Astrocyte (in vitro differentiated cells and primary cell): ENCODE measurements at regions not wholly inside any gene's neighbourhood (a gene's known extent, or its start where the extent isn't known, plus 50 kb on each side); places are given as distances from the start of the nearest gene placed in this dataset.
A peak's percentile ranks its signal among the peaks of the same experiment; 100 is the strongest.

Experiments used
- DNase-seq: peaks from one replicate; pipeline ENCODE4 v3.0.0-alpha.2; 2010; ENCODE audit warnings: low read depth
- FAIRE-seq: peaks from 2 replicates; lab custom pipeline; 2011; peaks lifted over from hg19 to GRCh38; lab: Jason Lieb, UNC
- H2AFZ ChIP-seq: 2 replicates; pipeline ENCODE4 v1.6.0; 2012; ENCODE audit warnings: low read depth, low read length, inconsistent platforms
- H3K27ac ChIP-seq: 2 replicates; pipeline ENCODE4 v1.5.1; 2011; ENCODE audit warnings: low read depth, low read length, inconsistent platforms
- H3K27me3 ChIP-seq: 2 replicates; pipeline ENCODE4 v1.6.0; 2011; ENCODE audit warnings: low read length, inconsistent platforms; ENCODE audit not compliant: insufficient read depth
- H3K36me3 ChIP-seq: 2 replicates; pipeline ENCODE4 v1.5.1; 2011; ENCODE audit warnings: low read length, inconsistent platforms; ENCODE audit not compliant: insufficient read depth
- H3K4me1 ChIP-seq: 2 replicates; pipeline ENCODE4 v1.5.1; 2011; ENCODE audit warnings: low read length, inconsistent platforms; ENCODE audit not compliant: insufficient read depth
- H3K4me2 ChIP-seq: 2 replicates; pipeline ENCODE4 v1.6.0; 2012; ENCODE audit warnings: low read length, inconsistent platforms
- H3K4me3 ChIP-seq: 2 replicates; pipeline ENCODE4 v1.5.1; 2011; ENCODE audit warnings: low read depth, mild to moderate bottlenecking, low read length, inconsistent platforms; ENCODE audit not compliant: insufficient read depth
- H3K79me2 ChIP-seq: 2 replicates; pipeline ENCODE4 v1.6.0; 2012; ENCODE audit warnings: mild to moderate bottlenecking, low read length, inconsistent platforms; ENCODE audit not compliant: insufficient read depth
- H3K9ac ChIP-seq: 2 replicates; pipeline ENCODE4 v1.6.0; 2012; ENCODE audit warnings: mild to moderate bottlenecking, low read length, inconsistent platforms
- H3K9me3 ChIP-seq: 2 replicates; pipeline ENCODE4 v1.5.1; 2012; ENCODE audit warnings: low read depth, mild to moderate bottlenecking, low read length, inconsistent platforms; ENCODE audit not compliant: insufficient read depth
- H4K20me1 ChIP-seq: 2 replicates; pipeline ENCODE4 v1.6.0; 2012; ENCODE audit warnings: low read length, inconsistent platforms; ENCODE audit not compliant: insufficient read depth
- H3K27ac Mint-ChIP-seq: one replicate; pipeline ENCODE4 v1.8.0; 2021; ENCODE audit warnings: mild to moderate bottlenecking, mixed read lengths; ENCODE audit not compliant: unreplicated experiment
- H3K27me3 Mint-ChIP-seq: one replicate; pipeline ENCODE4 v1.8.0; 2021; ENCODE audit warnings: low read depth, mixed read lengths; ENCODE audit not compliant: unreplicated experiment
- H3K36me3 Mint-ChIP-seq: one replicate; pipeline ENCODE4 v1.8.0; 2021; ENCODE audit warnings: low read depth, mixed read lengths; ENCODE audit not compliant: unreplicated experiment
- H3K4me1 Mint-ChIP-seq: one replicate; pipeline ENCODE4 v1.8.0; 2021; ENCODE audit warnings: low read depth, mixed read lengths; ENCODE audit not compliant: unreplicated experiment
- H3K4me3 Mint-ChIP-seq: one replicate; pipeline ENCODE4 v1.8.0; 2021; ENCODE audit warnings: mild to moderate bottlenecking, moderate library complexity, mixed read lengths; ENCODE audit not compliant: unreplicated experiment
- H3K9me3 Mint-ChIP-seq: one replicate; pipeline ENCODE4 v1.8.0; 2021; ENCODE audit warnings: mild to moderate bottlenecking, mixed read lengths; ENCODE audit not compliant: unreplicated experiment
- EZH2 ChIP-seq: IDR thresholded peaks from 2 replicates; pipeline ENCODE4 v1.6.1; 2012; ENCODE audit warnings: mild to moderate bottlenecking, low read length, inconsistent platforms; ENCODE audit not compliant: insufficient read depth
- TF ChIP-seq, protein P1 (sequence below): IDR thresholded peaks from 2 replicates; pipeline ENCODE4 v1.5.1; 2011; ENCODE audit warnings: low read depth, mild to moderate bottlenecking, inconsistent platforms, low read length, moderate library complexity; ENCODE audit not compliant: insufficient read depth

DNA sequence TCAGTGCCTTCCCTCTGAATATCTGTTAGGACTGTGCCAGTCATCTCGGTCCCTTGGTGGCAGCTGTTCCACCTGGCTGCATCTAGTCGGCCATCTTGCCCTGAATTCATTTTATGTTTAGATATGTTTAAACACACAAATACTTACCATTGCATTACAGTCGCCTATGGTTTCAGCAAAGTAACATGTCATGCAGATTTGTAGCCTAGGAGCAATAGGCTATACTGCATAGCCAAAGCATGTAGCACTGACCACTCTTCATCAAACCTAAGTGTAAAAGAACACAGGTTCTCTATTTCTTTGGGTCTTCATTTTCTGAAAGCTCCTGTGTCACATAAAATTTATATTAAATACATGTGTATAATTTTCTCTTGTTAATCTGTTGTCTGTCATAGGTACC lies 118.9 kb upstream of the THSD7A start:
- H3K79me2 ChIP-seq: no peaks in the 10 kb centered on the region
- FAIRE-seq: no peak

DNA sequence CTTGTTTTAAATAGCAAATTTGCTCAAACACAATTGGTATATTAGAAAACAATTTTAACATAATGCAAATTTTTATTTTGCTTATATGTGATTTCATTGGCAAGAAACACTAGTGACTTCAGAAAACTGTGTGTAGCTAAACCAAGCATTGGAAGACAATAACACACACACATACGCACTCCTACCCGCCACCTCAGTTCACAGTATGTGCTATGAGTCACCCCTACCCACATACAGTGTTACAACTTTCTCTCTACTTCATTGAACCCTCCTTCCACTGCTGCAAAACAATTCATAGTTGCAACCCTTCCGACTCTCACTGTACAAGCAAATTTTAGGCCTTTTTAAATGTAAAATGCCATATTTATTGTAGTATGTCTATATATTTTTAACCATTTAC lies 119.9 kb upstream of the THSD7A start:
- Mint-ChIP-seq H3K27me3 (no peaks in the 10 kb centered on the region), H3K4me1 (peaks cover 2% of the 10 kb centered on the region), H3K4me3 (no peak overlapping the region), H3K9me3 (peaks cover 5% of the 10 kb centered on the region), H3K27ac (no peak overlapping the region), H3K36me3 (no peaks in the 10 kb centered on the region)
- no peaks in the 10 kb centered on the region for H3K36me3 ChIP-seq
- no peaks in the 10 kb centered on the region for H3K27me3 ChIP-seq
- H3K4me1 ChIP-seq: no peaks in the 10 kb centered on the region
- H2AFZ ChIP-seq: no peak overlapping the region
- no peaks in the 10 kb centered on the region for H4K20me1 ChIP-seq
- no peak overlapping the region for H3K4me2 ChIP-seq
- no peak overlapping the region for H3K9ac ChIP-seq
- DNase-seq: peak; percentile 43
- no peak for FAIRE-seq
- H3K79me2 ChIP-seq: no peaks in the 10 kb centered on the region
- no peak overlapping the region for H3K4me3 ChIP-seq
- no peaks in the 10 kb centered on the region for H3K9me3 ChIP-seq
- no peak for TF ChIP-seq EZH2
- TF ChIP-seq, protein P1, sequence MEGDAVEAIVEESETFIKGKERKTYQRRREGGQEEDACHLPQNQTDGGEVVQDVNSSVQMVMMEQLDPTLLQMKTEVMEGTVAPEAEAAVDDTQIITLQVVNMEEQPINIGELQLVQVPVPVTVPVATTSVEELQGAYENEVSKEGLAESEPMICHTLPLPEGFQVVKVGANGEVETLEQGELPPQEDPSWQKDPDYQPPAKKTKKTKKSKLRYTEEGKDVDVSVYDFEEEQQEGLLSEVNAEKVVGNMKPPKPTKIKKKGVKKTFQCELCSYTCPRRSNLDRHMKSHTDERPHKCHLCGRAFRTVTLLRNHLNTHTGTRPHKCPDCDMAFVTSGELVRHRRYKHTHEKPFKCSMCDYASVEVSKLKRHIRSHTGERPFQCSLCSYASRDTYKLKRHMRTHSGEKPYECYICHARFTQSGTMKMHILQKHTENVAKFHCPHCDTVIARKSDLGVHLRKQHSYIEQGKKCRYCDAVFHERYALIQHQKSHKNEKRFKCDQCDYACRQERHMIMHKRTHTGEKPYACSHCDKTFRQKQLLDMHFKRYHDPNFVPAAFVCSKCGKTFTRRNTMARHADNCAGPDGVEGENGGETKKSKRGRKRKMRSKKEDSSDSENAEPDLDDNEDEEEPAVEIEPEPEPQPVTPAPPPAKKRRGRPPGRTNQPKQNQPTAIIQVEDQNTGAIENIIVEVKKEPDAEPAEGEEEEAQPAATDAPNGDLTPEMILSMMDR: no peak
- no peak overlapping the region for H3K27ac ChIP-seq

More for the DNA sequence above, 118.9 kb upstream of the THSD7A start:
- no peaks in the 10 kb centered on the region for H3K4me1 ChIP-seq
- H3K9me3 Mint-ChIP-seq: peaks cover 5% of the 10 kb centered on the region
- TF ChIP-seq, protein P1: no peak
- TF ChIP-seq EZH2: no peak
- H3K27ac ChIP-seq: no peak overlapping the region
- DNase-seq: no peak
- no peak overlapping the region for H3K4me3 ChIP-seq
- no peak overlapping the region for H3K9ac ChIP-seq
- no peaks in the 10 kb centered on the region for H3K27me3 Mint-ChIP-seq
- no peaks in the 10 kb centered on the region for H3K9me3 ChIP-seq
- no peak overlapping the region for H3K4me2 ChIP-seq
- no peak overlapping the region for H3K27ac Mint-ChIP-seq
- no peaks in the 10 kb centered on the region for H4K20me1 ChIP-seq
- peaks cover 2% of the 10 kb centered on the region for H3K4me1 Mint-ChIP-seq
- H3K27me3 ChIP-seq: no peaks in the 10 kb centered on the region
- no peaks in the 10 kb centered on the region for H3K36me3 ChIP-seq
- no peak overlapping the region for H2AFZ ChIP-seq
- H3K4me3 Mint-ChIP-seq: no peak overlapping the region
- no peaks in the 10 kb centered on the region for H3K36me3 Mint-ChIP-seq

DNA sequence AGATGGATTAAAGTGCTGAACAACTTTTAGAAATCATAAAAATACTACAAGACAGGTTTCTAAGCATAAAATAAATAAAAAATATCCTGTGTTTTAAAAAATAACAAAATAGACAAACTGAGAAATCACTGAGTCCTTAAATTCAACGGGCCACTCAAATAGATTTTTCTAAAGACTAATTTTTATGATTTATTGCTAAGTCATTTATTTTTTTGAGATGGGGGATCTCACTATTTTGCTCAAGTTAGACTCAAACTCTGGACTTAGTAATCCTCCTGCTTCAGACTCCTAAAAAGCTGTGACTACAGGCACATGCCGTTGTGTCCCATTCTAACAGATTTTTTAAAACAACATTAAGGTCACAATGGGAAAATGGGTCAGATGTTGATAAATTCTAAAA lies 121.0 kb upstream of the THSD7A start:
- Histone ChIP-seq H3K27ac (no peak overlapping the region), H3K36me3 (no peaks in the 10 kb centered on the region), H3K27me3 (no peaks in the 10 kb centered on the region), H3K9ac (no peak overlapping the region), H2AFZ (no peak overlapping the region), H3K4me3 (no peak overlapping the region), H3K79me2 (no peaks in the 10 kb centered on the region), H3K4me1 (no peaks in the 10 kb centered on the region), H3K9me3 (no peaks in the 10 kb centered on the region), H4K20me1 (no peaks in the 10 kb centered on the region), H3K4me2 (no peak overlapping the region)
- TF ChIP-seq, protein P1: no peak
- no peak overlapping the region for H3K4me3 Mint-ChIP-seq
- FAIRE-seq (no peak), DNase-seq (no peak)
- no peak overlapping the region for H3K27ac Mint-ChIP-seq
- H3K4me1 Mint-ChIP-seq: peaks cover 2% of the 10 kb centered on the region
- H3K27me3 Mint-ChIP-seq: no peaks in the 10 kb centered on the region
- no peaks in the 10 kb centered on the region for H3K36me3 Mint-ChIP-seq
- H3K9me3 Mint-ChIP-seq: peaks cover 5% of the 10 kb centered on the region
